Breast epithelium (tissue), 3 donors: ENCODE measurements at regions not wholly inside any gene's neighbourhood (a gene's known extent, or its start where the extent isn't known, plus 50 kb on each side); places are given as distances from the start of the nearest gene placed in this dataset.

ENCODE experiments used
- POLR2A ChIP-seq: fragments of 450-650 bp; IDR thresholded peaks from one replicate; pipeline ENCODE4 v1.6.1; 2016; ENCODE audit warnings: antibody characterized with exemption, mild to moderate bottlenecking, moderate library complexity
- POLR2AphosphoS5 ChIP-seq, 3 donors: sonication (generic); formaldehyde crosslinking; IDR thresholded peaks; one replicate each; pipeline ENCODE4 v1.6.1; 2017; ENCODE audit warnings: antibody characterized with exemption in 3 of 3
- TF ChIP-seq, protein P1 (sequence below), 3 donors: fragments of 450-650 bp; IDR thresholded peaks; one replicate each; pipeline ENCODE4 v1.5.1; 2016 to 2017; ENCODE audit warnings: antibody characterized with exemption in 3 of 3, mild to moderate bottlenecking in 3 of 3, moderate library complexity in 3 of 3

DNA sequence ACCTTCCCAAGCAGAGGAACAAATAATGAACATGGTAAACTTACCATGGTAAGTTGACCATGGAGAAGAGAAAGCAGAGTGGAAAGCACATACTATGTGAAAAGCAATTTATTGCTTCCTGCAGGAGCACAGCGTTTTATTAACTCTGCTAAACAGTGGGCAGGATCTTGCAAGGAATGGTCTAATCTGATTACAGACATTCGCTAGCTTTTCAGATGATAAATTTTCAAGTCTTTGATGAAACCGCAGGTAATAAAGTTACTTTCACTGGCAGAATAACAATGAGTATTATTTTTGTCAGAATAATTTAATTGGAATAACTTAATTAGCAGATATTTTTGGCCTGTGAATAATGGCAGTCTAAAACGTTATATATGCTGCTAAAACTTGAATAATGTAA lies 89.6 kb upstream of the HGF start:
- TF ChIP-seq POLR2A (no peak), POLR2AphosphoS5 (IDR thresholded peaks at IDR 0.05) (no peak)
- TF ChIP-seq, protein P1, sequence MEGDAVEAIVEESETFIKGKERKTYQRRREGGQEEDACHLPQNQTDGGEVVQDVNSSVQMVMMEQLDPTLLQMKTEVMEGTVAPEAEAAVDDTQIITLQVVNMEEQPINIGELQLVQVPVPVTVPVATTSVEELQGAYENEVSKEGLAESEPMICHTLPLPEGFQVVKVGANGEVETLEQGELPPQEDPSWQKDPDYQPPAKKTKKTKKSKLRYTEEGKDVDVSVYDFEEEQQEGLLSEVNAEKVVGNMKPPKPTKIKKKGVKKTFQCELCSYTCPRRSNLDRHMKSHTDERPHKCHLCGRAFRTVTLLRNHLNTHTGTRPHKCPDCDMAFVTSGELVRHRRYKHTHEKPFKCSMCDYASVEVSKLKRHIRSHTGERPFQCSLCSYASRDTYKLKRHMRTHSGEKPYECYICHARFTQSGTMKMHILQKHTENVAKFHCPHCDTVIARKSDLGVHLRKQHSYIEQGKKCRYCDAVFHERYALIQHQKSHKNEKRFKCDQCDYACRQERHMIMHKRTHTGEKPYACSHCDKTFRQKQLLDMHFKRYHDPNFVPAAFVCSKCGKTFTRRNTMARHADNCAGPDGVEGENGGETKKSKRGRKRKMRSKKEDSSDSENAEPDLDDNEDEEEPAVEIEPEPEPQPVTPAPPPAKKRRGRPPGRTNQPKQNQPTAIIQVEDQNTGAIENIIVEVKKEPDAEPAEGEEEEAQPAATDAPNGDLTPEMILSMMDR (IDR thresholded peaks at IDR 0.05) = no peak
